HL-60 (cell line): ENCODE measurements at regions not wholly inside any gene's neighbourhood (a gene's known extent, or its start where the extent isn't known, plus 50 kb on each side); places are given as distances from the start of the nearest gene placed in this dataset.

Source experiments
- CTCF ChIP-seq: IDR thresholded peaks from one replicate; pipeline ENCODE4 v1.5.1; 2011; ENCODE audit warnings: low read length, control low read depth, inconsistent platforms; ENCODE audit not compliant: insufficient read depth
- POLR2AphosphoS5 ChIP-seq: IDR thresholded peaks from 2 replicates; pipeline ENCODE4 v1.6.1; 2012; ENCODE audit warnings: low read depth
- SPI1 ChIP-seq: IDR thresholded peaks from 2 replicates; pipeline ENCODE4 v1.6.1; 2012; ENCODE audit warnings: low read depth, mild to moderate bottlenecking, borderline replicate concordance

DNA sequence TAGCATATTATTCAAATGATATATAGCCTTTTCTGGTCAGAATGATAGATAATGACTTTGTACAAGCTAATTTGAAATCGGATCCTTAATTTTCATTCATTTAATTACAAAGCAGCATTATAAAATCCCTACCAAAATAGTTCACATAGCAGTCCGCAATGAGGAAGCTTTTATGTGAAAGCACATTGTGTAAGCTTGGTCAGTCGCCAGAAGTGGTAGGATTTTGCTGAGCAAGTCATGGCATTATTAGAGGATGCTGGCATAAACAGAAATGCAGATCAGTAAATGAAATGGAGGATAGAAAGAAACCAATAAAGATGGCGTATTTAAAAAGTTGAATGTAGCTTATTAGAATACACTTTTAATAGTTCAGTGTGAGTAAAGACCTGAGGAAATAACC is 93.2 kb upstream of the DIAPH2 start:
- TF ChIP-seq SPI1 (no peak), CTCF (no peak), POLR2AphosphoS5 (no peak)
